ENCODE measurements at regions not wholly inside any gene's neighbourhood (a gene's known extent, or its start where the extent isn't known, plus 50 kb on each side); places are given as distances from the start of the nearest gene placed in this dataset.
A peak's percentile ranks its signal among the peaks of the same experiment; 100 is the strongest.

GRCh38 chr12:19872621-19873540 is 433.6 kb downstream of the AEBP2 start:
- TF ChIP-seq CTCF (IDR thresholded peaks at IDR 0.05; ENCODE audit: borderline replicate concordance) = no peak
- Histone ChIP-seq H3K4me3 (no peak overlapping the region), H3K9me3 (replicated peaks) (no peaks in the 10 kb centered on the region), H3K27me3 (ENCODE audit: low read depth) (no peaks in the 10 kb centered on the region), H3K36me3 (no peaks in the 10 kb centered on the region), H3K4me1 (no peaks in the 10 kb centered on the region), H3K27ac (replicated peaks) (no peak overlapping the region)
- intact Hi-C loops (cut with micrococcal nuclease) = no loop called here
- no peak for DNase-seq

GRCh38 chr12:19880076-19880475 is 440.8 kb downstream of the AEBP2 start:
- Histone ChIP-seq H3K4me3 (no peak overlapping the region), H3K4me1 (peaks cover 32% of the 10 kb centered on the region), H3K36me3 (no peaks in the 10 kb centered on the region), H3K27ac (replicated peaks) (no peak overlapping the region), H3K27me3 (ENCODE audit: low read depth) (no peaks in the 10 kb centered on the region), H3K9me3 (replicated peaks) (peaks cover 4% of the 10 kb centered on the region)
- no peak for TF ChIP-seq CTCF (IDR thresholded peaks at IDR 0.05; ENCODE audit: borderline replicate concordance)
- intact Hi-C loops (cut with micrococcal nuclease) = no loop called here
- no peak for DNase-seq

GRCh38 chr12:19880721-19881120 is 441.4 kb downstream of the AEBP2 start:
- peaks cover 39% of the 10 kb centered on the region for H3K4me1 ChIP-seq
- intact Hi-C loops (cut with micrococcal nuclease) = no loop called here
- no peak for TF ChIP-seq CTCF (IDR thresholded peaks at IDR 0.05; ENCODE audit: borderline replicate concordance)

GRCh38 chr12:19882346-19882745 is 443.1 kb downstream of the AEBP2 start:
- DNase-seq = no peak
- TF ChIP-seq CTCF (IDR thresholded peaks at IDR 0.05; ENCODE audit: borderline replicate concordance) = no peak
- Histone ChIP-seq H3K9me3 (replicated peaks) (peaks cover 4% of the 10 kb centered on the region), H3K27me3 (ENCODE audit: low read depth) (no peaks in the 10 kb centered on the region), H3K4me3 (no peak overlapping the region), H3K27ac (replicated peaks) (peak overlapping the region; percentile 59), H3K4me1 (peaks cover 42% of the 10 kb centered on the region), H3K36me3 (no peaks in the 10 kb centered on the region)
- intact Hi-C loops (cut with micrococcal nuclease) = no loop called here

More at GRCh38 chr12:19880721-19881120, 441.4 kb downstream of the AEBP2 start:
- no peaks in the 10 kb centered on the region for H3K27me3 ChIP-seq (ENCODE audit: low read depth)
- H3K9me3 ChIP-seq (replicated peaks) = peaks cover 4% of the 10 kb centered on the region
- no peak for DNase-seq
- no peak overlapping the region for H3K4me3 ChIP-seq
- no peak overlapping the region for H3K27ac ChIP-seq (replicated peaks)
- no peaks in the 10 kb centered on the region for H3K36me3 ChIP-seq

- no peak overlapping the region for H3K4me3 ChIP-seq
- no peaks in the 10 kb centered on the region for H3K36me3 ChIP-seq
- no peak for DNase-seq
- H3K9me3 ChIP-seq (replicated peaks) = peaks cover 4% of the 10 kb centered on the region
- H3K27me3 ChIP-seq (ENCODE audit: low read depth) = no peaks in the 10 kb centered on the region
- intact Hi-C loops (cut with micrococcal nuclease) = no loop called here
- H3K27ac ChIP-seq (replicated peaks) = peak overlapping the region; percentile 59
- TF ChIP-seq CTCF (IDR thresholded peaks at IDR 0.05; ENCODE audit: borderline replicate concordance) = no peak
- peaks cover 42% of the 10 kb centered on the region for H3K4me1 ChIP-seq
Observed at GRCh38 chr12:19884021-19884492, 444.8 kb downstream of the AEBP2 start.

Measured in left ventricle myocardium inferior (tissue), 1 donor.